DOHH2 (cell line): ENCODE measurements at regions not wholly inside any gene's neighbourhood (a gene's known extent, or its start where the extent isn't known, plus 50 kb on each side); places are given as distances from the start of the nearest gene placed in this dataset.

ENCODE experiments used
- H3F3A ChIP-seq: fragments of 200-600 bp; sonication (generic), shearing (Covaris generic); 2 replicates; pipeline ENCODE4 v1.6.0; 2016; ENCODE audit warnings: antibody characterized with exemption, mild to moderate bottlenecking; ENCODE audit not compliant: control insufficient read depth, insufficient read depth
- H3K27ac ChIP-seq: fragments of 200-600 bp; sonication (generic); 2 replicates; pipeline ENCODE4 v1.5.1; 2014; ENCODE audit warnings: low read depth, mild to moderate bottlenecking, low read length, moderate library complexity
- H3K27me3 ChIP-seq: fragments of 200-600 bp; sonication (generic); 2 replicates; pipeline ENCODE4 v1.6.1; 2014; ENCODE audit warnings: mild to moderate bottlenecking, low read length, mixed read lengths; ENCODE audit not compliant: control insufficient read depth
- H3K36me3 ChIP-seq: fragments of 200-600 bp; sonication (generic); 2 replicates; pipeline ENCODE4 v1.6.1; 2014; ENCODE audit warnings: mild to moderate bottlenecking, low read length, moderate library complexity, mixed read lengths; ENCODE audit not compliant: control insufficient read depth
- H3K4me1 ChIP-seq: fragments of 200-600 bp; sonication (generic); 2 replicates; pipeline ENCODE4 v1.6.1; 2014; ENCODE audit warnings: mild to moderate bottlenecking, low read length, mixed read lengths; ENCODE audit not compliant: control insufficient read depth
- H3K4me2 ChIP-seq: fragments of 200-600 bp; sonication (generic); 2 replicates; pipeline ENCODE4 v1.6.0; 2014; ENCODE audit warnings: mild to moderate bottlenecking, low read length, moderate library complexity
- H3K4me3 ChIP-seq: fragments of 200-600 bp; sonication (generic); 2 replicates; pipeline ENCODE4 v1.5.1; 2014; ENCODE audit warnings: mild to moderate bottlenecking, low read length, mixed read lengths
- H3K79me2 ChIP-seq: fragments of 200-600 bp; sonication (generic); 2 replicates; pipeline ENCODE4 v1.6.1; 2014; ENCODE audit warnings: mild to moderate bottlenecking, low read length, mixed read lengths; ENCODE audit not compliant: control insufficient read depth
- H3K9me2 ChIP-seq: fragments of 200-600 bp; sonication (generic); replicated peaks from 2 replicates; pipeline ENCODE4 v1.6.1; 2014; ENCODE audit warnings: mild to moderate bottlenecking, low read length, mixed read lengths; ENCODE audit not compliant: control insufficient read depth
- H3K9me3 ChIP-seq: fragments of 200-600 bp; sonication (generic); 2 replicates; pipeline ENCODE4 v1.6.1; 2014; ENCODE audit warnings: antibody characterized with exemption, low read length, mixed read lengths; ENCODE audit not compliant: control insufficient read depth, insufficient read depth
- H4K20me1 ChIP-seq: fragments of 200-600 bp; sonication (generic); 2 replicates; pipeline ENCODE4 v1.6.0; 2014; ENCODE audit warnings: low read depth, mild to moderate bottlenecking, antibody characterized with exemption, low read length, moderate library complexity; ENCODE audit not compliant: control insufficient read depth, insufficient read depth
- EZH2phosphoT487 ChIP-seq: fragments of 200-600 bp; sonication (generic); IDR thresholded peaks from 2 replicates; pipeline ENCODE4 v1.6.1; 2017; ENCODE audit warnings: borderline replicate concordance, mild to moderate bottlenecking, antibody characterized with exemption, low read length, moderate library complexity, mixed read lengths
- TF ChIP-seq, protein P1 (sequence below): fragments of 200-600 bp; sonication (generic); IDR thresholded peaks from one replicate; pipeline ENCODE4 v1.5.1; 2014; ENCODE audit warnings: antibody characterized with exemption, mild to moderate bottlenecking, low read depth, low read length; ENCODE audit not compliant: poor library complexity, severe bottlenecking

DNA sequence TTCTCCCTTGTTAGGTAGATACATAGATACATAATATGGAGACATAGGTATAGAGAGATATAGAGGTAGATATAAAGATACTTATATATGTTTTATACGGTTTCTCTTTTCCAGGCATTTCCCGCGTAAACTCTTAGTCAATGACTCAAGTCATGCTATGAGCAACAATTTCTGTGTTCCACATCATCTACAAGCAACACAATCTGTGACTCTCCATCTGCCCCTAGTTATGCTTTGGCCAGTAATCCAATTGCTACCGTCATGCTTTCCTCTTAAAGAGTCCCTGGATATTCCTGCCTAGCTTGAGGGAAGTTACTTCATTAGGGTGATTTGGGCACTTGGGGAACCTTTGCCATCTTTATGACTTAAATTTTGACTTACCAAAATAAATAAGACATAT, 129.0 kb upstream of the ADAMTS16 start:
- Histone ChIP-seq H3K4me2 (no peak overlapping the region), H3K4me3 (no peak overlapping the region), H3K79me2 (no peaks in the 10 kb centered on the region), H4K20me1 (no peaks in the 10 kb centered on the region), H3F3A (no peaks in the 10 kb centered on the region), H3K9me2 (no peaks in the 10 kb centered on the region), H3K27ac (no peak overlapping the region), H3K27me3 (no peaks in the 10 kb centered on the region), H3K9me3 (no peaks in the 10 kb centered on the region; the same call in 1 of the 2 replicates), H3K36me3 (no peaks in the 10 kb centered on the region), H3K4me1 (no peaks in the 10 kb centered on the region)
- TF ChIP-seq EZH2phosphoT487, result no peak
- TF ChIP-seq, protein P1, sequence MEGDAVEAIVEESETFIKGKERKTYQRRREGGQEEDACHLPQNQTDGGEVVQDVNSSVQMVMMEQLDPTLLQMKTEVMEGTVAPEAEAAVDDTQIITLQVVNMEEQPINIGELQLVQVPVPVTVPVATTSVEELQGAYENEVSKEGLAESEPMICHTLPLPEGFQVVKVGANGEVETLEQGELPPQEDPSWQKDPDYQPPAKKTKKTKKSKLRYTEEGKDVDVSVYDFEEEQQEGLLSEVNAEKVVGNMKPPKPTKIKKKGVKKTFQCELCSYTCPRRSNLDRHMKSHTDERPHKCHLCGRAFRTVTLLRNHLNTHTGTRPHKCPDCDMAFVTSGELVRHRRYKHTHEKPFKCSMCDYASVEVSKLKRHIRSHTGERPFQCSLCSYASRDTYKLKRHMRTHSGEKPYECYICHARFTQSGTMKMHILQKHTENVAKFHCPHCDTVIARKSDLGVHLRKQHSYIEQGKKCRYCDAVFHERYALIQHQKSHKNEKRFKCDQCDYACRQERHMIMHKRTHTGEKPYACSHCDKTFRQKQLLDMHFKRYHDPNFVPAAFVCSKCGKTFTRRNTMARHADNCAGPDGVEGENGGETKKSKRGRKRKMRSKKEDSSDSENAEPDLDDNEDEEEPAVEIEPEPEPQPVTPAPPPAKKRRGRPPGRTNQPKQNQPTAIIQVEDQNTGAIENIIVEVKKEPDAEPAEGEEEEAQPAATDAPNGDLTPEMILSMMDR, result no peak

DNA sequence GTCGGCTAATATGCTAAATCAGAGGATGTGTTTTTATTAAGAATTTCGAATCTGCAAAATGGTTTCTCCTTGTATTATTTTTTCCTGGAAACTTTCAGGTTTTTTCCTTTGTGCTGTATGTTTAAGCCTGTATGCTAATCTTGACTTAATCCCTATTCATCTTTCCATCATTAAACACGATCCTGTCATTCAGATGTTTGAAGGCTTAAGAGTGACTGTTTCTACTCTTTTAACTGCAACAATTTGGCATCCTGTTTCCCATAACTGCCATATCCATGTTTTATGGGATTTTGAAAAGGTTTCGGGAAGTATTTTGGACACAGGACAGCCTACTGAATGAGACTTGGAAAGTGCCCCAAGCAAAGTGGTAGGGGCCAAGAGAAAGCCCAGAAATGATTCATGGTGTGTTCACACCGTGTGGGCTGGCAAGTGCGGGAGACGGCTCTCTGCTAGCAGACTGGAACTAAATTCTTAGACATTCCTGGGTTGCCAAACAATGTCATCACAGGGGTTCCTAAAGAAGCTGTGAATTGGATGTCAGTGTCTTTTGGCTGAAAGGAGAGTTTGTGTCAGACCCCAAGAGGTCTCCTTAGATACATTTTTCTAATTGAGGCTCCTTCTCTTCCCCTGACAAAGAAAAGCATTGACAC, 125.4 kb upstream of the ADAMTS16 start:
- H3K4me3 ChIP-seq, result no peak overlapping the region

DNA sequence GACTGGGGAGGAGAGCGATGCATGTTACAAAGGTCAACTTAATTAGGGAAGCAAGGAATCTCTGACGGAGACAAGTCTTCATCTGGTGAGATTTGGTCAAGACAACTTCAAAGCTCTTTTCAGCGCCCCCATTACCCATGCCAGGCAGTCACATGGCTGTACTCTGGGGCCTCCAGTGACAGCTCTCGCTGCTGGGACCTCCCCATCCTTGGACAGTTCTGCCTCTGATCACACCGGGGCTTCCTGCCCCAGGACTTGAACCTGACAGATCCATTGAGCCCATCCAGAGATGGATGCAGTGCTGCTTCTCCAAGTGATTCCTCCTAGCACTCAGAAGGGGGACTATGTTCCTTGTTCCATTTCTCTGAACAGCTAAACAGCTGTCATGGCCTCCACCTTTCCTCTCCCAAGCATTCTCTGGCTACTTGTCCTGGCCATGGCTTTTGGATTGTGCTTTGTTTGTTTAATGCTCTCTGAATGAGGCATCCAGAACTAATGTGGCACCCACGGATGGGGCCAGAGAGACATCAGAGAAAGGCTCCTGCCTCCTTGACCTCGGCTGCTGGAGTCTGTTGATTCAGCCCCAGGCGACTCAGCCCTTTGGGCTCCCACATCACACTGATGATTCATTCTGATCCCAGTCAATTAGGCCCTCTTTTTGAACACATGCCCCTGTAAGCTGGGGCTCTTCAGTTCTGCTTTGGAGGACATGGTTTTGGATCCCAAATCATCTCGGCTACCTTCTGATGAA, 122.1 kb upstream of the ADAMTS16 start:
- no peaks in the 10 kb centered on the region for H3F3A ChIP-seq
- H3K36me3 ChIP-seq, result no peaks in the 10 kb centered on the region
- no peak overlapping the region for H3K4me3 ChIP-seq
- no peak overlapping the region for H3K27ac ChIP-seq
- no peaks in the 10 kb centered on the region for H4K20me1 ChIP-seq
- H3K4me1 ChIP-seq, result no peaks in the 10 kb centered on the region
- no peak for TF ChIP-seq EZH2phosphoT487
- TF ChIP-seq, protein P1, result no peak
- H3K9me2 ChIP-seq, result no peaks in the 10 kb centered on the region
- no peaks in the 10 kb centered on the region for H3K27me3 ChIP-seq
- H3K4me2 ChIP-seq, result no peak overlapping the region
- no peaks in the 10 kb centered on the region for H3K79me2 ChIP-seq
- no peaks in the 10 kb centered on the region; the same call in 1 of the 2 replicates for H3K9me3 ChIP-seq

More for the DNA sequence above, 125.4 kb upstream of the ADAMTS16 start:
- Histone ChIP-seq H3K27ac (no peak overlapping the region), H3K4me2 (no peak overlapping the region), H3K9me3 (no peaks in the 10 kb centered on the region; the same call in 1 of the 2 replicates), H3K27me3 (no peaks in the 10 kb centered on the region), H3K79me2 (no peaks in the 10 kb centered on the region), H3F3A (no peaks in the 10 kb centered on the region), H3K9me2 (no peaks in the 10 kb centered on the region), H3K4me1 (no peaks in the 10 kb centered on the region), H4K20me1 (no peaks in the 10 kb centered on the region), H3K36me3 (no peaks in the 10 kb centered on the region)
- TF ChIP-seq EZH2phosphoT487, result no peak
- TF ChIP-seq, protein P1, result no peak
